HS-5 (cell line): ENCODE measurements at regions not wholly inside any gene's neighbourhood (a gene's known extent, or its start where the extent isn't known, plus 50 kb on each side); places are given as distances from the start of the nearest gene placed in this dataset.

Source experiments
- DNase-seq: peaks from one replicate; pipeline ENCODE4 v3.0.0-alpha.2; 2012; ENCODE audit warnings: low read depth

DNA sequence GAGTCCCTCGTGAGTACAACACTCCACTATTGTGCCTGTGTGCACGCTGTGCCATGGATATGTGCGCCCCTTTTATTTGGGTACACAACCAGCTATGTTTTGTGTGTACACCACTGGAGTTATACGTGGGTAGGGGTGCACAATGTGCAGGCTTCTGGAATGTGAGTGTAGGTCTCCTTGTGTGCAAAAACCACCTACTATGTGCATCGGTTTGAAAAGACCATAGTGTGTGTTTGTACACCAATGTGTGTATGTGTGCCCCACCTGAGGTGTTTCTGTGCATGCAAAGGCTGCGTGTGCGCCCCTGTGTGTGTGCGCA, 86.4 kb upstream of the ALDH1L1 start:
- DNase-seq: no peak

GRCh38 chr3:126266291-126266840, 86.0 kb upstream of the ALDH1L1 start:
- no peak for DNase-seq

DNA sequence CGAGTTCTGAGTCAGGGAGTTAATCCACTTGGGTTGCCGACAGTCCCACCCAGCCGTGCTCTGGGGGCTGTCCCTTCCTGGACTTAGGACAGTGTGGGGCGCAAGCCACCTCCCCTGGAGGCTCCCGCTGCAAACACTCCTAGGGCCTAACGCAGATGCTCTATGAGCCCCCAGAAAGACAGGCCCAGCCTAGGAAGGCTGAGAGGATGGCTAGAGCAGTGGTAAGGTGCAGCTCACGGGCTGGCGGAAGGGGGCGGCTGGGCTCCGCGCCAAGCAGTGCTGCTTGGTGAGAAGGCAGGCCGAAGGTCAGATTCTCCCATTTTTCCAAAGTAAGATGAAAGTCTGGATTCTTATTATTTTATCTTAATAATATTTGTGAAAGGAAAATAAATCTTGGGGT, 84.6 kb upstream of the ALDH1L1 start:
- DNase-seq: no peak

GRCh38 chr3:126264381-126264780, 84.0 kb upstream of the ALDH1L1 start:
- no peak for DNase-seq

DNA sequence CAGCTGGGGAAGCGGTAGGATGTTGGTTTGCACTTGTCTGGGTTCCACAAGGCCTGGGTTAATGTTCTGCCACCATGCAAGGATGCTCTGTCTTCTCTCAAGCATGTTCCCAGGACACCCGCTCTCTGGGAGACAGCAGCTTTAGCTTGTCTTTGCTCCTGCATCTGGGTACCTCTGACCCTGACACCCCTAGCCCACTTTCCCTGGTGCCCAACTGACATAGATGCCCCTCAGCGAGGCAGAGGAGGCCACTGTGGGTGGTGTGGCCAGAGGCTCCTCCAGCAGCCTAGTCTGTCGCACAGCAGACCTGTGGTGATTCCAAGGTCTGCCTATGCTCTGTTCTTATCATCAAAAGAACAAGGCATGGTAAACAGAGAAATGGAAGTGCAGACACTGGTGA, 83.6 kb upstream of the ALDH1L1 start:
- DNase-seq: no peak

DNA sequence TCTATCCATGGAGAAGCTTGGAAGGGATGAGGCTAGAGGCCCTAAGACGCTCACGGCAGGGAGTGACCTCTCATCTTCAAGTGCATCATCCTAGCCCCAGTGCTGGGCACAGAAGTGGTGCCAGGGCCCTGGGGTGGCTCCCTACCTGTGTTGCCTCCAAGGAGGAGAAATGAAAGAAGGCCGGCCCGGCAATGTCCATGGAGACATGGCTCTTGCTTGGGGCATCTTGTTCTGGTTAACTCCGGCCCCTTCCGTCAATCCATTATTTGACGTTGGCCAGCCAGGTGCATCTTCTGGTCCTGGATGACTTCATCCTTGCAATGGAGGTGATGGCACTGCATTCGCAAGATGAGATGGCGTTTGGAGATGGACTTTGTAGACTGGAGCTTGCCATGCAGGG, 83.2 kb upstream of the ALDH1L1 start:
- no peak for DNase-seq

- DNase-seq: no peak
Observed at GRCh38 chr3:126262227-126262626, 81.8 kb upstream of the ALDH1L1 start.

DNA sequence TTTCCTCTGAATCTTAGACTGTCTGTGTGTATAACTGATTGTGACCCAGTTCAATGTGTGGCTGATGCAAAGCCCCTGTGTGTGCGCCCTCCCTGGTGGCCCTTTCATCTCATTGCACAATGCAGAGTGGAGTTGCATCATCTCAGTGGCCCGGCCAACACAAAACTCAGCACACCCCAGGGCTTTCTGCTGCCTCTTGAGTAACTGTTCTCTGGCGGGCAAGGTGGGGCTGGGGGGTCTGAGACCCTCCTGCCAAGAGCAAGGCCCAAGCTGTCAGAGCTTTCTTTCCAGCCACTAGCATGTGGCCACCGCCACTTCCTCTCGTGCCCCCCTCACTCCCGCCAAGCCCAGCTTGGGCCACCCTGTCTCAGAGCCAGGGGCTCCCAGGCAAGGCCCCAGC, 80.7 kb upstream of the ALDH1L1 start:
- no peak for DNase-seq

DNA sequence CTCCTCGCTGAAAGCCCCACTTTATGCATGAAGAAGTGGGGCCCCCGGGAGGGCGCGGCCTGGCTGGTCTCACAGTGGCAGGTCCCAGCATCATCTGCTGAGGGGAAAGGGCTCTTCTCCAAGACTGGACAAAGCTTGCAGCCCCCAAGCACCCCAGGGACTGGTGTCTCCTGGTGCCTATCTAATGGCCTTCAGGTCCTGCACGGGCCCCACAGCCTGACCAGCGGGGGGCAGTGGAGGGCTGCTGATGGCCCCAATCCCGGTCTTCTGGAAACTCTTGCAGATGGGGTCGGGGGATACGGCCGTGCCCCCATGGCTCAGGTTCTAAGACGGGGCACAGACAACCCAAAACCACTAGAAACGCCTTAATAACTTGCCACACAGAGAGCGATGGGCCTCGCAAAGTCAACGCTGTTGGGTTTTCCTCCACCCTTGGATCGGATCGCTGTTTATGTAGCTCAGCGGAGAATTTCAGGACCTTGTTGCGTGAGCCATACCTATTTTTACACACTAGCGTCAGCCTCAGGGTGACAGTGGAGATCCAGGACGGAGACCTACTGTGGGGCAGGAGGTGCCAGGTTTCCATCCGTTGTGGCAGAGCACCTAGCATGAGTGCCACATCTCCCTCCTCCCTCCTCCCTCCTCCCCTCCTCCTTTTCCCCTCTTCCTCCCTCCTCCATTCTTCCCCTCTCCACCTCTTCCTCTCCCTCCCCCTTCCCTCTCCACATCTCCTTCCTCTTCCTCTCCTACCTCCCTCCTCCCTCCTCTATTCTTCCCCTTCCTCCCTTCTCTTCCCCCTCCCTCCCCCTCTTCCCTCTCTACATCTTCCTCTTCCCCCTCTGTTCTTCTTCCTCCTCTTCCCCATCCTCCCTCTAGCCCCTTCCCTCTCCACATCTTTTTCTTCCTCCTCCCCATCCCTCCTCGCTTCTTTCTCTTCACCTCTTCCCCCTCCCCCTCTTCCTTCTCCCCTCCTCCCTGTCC, 79.3 kb upstream of the ALDH1L1 start:
- no peak for DNase-seq

DNA sequence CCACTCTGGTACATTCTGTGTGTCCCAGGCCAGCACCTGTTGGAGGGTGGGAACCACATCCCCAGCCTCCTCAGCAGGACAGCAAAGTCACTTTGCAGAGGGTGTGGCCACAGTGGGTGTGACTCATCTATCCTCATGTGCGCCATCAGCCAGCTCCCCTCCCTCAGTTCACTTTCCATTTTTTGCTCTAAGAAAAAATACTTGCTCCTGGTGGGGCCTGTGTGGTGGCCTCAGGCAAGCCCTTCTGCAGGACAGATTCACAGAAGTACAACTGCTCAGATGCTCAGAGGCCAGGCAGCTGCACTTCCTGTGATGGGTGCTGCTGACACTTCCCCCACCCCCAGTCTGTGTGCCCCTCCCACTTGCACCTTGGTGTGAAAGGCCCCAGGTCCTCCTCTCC, 78.3 kb upstream of the ALDH1L1 start:
- DNase-seq: no peak

GRCh38 chr3:126257984-126258383, 77.6 kb upstream of the ALDH1L1 start:
- DNase-seq: no peak

DNA sequence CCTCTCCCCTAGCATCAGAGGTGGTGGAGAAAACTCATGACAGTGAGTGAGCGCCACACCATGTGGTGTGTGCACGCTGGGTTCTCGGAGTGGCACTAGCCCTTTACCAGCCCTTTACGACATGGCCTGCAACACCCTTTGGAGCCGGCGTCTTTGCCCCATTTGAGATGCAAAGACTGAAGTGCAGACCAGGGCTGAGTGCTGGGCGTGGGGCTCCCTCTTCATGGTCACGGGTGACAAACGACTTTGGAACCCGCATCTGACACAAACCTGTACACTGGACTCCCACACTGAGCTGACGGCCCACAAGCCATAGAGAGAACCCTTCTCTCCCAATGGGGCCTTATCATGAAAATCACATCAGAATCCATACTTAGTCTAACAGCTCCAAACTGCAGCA, 76.8 kb upstream of the ALDH1L1 start:
- DNase-seq: no peak

- DNase-seq: no peak
Observed at GRCh38 chr3:126256251-126256650, 75.9 kb upstream of the ALDH1L1 start.

DNA sequence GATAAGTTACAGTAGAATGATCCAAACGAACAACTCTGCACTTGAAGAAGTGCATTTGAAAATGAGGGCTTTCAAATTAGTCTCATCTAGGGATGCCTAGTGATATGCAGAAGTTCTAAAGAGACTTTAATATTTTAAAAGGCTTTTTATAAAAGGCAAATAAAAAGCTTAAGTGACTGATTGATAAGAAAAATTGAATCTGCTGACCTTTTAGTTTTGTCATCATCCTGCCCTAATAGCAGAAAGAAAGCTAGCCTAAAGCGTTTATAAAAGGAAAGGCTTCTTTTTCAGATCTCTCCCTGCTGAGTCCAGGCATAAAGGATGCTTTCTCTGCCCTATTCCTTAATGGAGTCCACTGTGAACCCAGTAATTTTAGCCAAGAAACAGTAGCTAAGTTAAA, 72.7 kb upstream of the ALDH1L1 start:
- no peak for DNase-seq

- no peak for DNase-seq
Observed at GRCh38 chr3:126252373-126252772, 72.0 kb upstream of the ALDH1L1 start.

GRCh38 chr3:126245811-126246727, 65.7 kb upstream of the ALDH1L1 start:
- peak; percentile 6 for DNase-seq
